Colon (tissue), 2 donors: ENCODE measurements at regions not wholly inside any gene's neighbourhood (a gene's known extent, or its start where the extent isn't known, plus 50 kb on each side); places are given as distances from the start of the nearest gene placed in this dataset.
"Not testable (repeated sequence)": the region's sequence is repeated elsewhere in the genome, so short reads cannot be mapped to it uniquely, and the experiment has no call there.

ENCODE experiments used
- FAIRE-seq: peaks from 2 replicates; lab custom pipeline; 2012; peaks lifted over from hg19 to GRCh38; lab: Jason Lieb, UNC
- donor health status: control.
- donor health status: control.

- FAIRE-seq: no peak
Observed at GRCh38 chr9:105978336-105978735, 284.0 kb downstream of the TMEM38B start.

- no peak for FAIRE-seq
Observed at GRCh38 chr9:105978826-105979225, 284.5 kb downstream of the TMEM38B start.

DNA sequence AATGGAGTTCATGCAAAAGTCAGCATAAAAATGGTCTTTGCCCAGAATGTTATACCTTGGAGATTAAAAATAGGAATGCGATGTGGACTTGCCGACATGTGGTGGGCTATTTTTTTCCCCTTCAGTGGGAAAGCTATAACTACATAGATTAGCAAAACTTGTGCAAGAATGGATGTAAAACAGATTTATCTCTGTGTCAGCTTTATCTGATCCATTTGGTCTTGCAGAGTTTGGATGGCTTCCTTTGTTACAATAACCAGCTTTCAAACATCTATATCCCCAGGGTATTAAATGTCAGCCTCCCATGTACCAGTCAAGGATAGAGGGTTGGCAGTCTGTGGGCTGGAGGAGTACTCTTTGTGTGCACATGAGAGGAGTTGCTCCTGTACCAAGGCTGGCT is 284.9 kb downstream of the TMEM38B start:
- no peak for FAIRE-seq

DNA sequence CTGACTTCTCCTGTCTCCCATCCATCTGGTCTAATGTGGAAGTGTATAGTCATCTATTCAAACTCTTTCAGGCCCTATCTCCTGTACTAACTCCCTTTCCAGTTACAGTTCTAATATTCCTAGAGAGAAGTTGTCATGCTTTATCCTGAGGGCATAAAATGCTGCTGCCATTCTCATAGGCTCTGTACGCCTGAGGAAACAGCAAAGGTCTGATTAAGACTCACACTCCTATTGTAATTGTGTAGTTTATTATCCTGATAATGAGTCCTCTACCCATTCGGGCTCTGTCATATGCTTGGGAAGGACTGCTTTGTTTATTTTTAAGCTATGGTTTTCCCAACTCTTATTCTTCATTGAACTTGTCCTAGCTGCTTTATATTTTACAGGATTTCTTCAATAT is 290.4 kb downstream of the TMEM38B start:
- FAIRE-seq: no peak

GRCh38 chr9:105993116-105993854 is 298.9 kb downstream of the TMEM38B start:
- no peak for FAIRE-seq

- FAIRE-seq: no peak
Observed at GRCh38 chr9:105993921-105994715, 299.8 kb downstream of the TMEM38B start.

- FAIRE-seq: no peak
Observed at GRCh38 chr9:105994970-105995369, 300.6 kb downstream of the TMEM38B start.

DNA sequence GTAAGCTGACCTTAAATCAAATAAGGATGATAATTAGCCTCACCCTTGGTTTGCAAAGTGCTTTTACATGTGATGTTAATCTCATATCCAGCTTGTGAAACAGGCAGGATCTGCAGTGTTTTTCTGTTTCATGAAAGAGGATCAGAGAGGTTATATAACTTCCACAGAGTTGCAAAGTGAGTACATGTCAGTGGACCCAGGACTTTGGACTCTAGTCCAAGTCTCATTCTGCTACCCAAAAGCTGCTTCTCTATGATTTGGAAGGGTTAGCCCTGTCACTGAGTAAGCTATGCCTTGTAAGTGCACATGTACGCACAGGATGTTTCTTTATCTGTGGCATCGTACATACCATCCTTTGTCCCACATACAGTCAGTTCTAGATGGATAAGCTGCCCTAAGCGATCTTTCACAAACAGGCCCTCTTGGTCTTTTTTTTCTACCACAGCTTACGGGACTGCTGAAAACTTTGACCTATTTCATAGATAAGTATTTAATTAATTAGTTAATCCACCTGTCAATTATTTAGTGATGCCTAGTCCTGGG is 322.9 kb downstream of the TMEM38B start:
- FAIRE-seq: no peak

DNA sequence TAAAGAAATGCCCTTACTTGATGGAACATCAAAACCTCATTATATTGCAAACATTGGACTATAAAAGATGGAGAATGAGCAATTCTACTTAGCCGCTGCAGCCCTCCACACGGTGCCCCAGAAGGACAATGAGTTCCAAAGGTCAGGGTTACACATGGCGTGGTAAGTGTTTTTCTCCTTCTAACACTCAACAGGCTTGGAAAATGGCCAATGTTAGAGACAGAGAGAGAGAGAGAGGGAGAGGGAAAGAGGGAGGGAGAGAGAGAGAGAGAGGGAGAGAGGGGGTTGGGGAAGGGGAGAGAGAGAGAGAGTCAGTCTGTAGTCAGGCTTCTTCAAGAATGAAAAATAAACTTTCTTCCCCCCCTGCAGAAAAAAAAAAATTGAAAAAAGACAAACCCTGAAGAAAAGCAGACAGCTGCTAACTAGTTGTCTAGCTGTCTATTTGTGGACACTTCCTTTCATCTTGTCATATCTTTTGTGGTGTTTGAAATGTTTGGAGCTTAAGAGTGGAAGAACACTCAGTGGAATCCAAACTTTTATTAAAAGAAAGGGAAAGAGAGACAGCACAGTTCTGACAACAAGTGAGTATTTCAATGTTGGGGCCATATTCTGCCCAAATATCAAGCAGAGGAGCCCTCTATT is 324.8 kb downstream of the TMEM38B start:
- no peak for FAIRE-seq

DNA sequence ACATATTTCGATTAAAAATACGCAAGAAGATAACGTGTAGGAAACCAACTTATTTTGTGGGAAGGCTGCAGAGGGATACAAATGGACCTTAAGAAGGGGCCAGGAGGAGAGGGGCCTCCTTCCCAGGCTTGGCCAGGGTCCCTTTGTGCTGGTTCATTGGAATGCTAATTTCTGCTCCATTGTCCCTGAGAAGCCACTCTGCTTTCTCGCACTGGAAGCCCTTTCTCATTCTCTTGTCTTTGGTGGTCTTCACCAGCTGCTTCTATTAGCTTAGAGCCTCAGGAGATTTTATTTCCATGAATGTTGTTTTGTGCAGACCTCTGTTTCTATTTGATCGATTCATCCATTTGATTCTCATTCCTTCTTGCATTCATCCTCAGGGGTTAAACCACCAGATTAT is 325.4 kb downstream of the TMEM38B start:
- FAIRE-seq: no peak

DNA sequence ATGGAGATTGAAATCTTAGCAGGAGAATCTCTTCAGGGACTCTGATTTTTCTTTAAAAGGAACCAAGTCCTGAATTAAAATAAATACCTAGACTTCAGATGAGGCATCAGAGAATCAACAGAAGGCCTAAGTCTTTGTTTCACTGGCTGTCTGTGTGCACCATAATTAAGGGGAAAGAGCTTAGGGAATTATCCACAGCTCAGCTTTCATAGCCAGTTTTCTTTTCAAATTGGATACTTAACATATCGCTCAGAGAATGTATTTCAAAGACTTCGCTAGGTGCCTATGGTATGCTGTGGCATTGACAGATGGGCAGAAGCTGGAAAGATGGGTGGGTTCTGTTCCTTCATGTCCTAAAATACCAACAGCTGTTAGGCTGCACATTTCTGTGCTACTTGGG is 325.8 kb downstream of the TMEM38B start:
- no peak for FAIRE-seq

DNA sequence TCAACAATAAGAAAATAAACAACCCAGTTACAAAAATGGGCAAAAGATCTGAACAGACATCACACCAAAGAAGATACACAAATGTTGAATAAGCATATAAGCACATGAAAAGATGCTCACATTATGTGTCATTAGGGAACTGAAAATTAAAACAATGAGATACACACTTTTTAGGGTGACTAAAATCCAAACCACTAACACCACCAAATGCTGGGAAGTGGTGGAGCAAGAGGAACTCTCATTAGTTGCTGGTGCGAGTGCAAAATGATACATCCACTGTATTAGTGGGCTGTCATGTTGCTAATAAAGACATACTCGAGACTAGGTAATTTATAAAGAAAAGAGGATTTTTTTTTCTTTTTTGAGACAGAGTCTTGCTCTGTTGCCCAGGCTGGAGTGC is 329.1 kb downstream of the TMEM38B start:
- no peak for FAIRE-seq

- FAIRE-seq: no peak
Observed at GRCh38 chr9:106025453-106025852, 331.1 kb downstream of the TMEM38B start.

DNA sequence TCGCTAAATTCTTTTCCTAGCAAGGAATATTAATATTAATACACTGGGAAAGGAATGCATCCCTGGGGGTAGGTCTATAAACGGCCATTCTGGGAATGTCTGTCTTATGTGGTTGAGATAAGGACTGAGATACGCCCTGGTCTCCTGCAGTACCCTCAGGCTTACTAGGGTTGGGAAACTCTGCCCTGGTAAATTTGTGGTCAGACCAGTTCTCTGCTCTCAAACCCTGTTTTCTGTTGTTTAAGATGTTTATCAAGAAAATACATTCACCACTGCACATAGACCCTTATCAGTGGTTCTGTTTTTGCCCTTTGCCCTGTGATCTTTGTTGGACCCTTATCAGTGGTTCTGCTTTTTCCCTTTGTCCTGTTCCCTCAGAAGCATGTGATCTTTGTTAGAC is 335.8 kb downstream of the TMEM38B start:
- FAIRE-seq: not testable (repeated sequence)

- FAIRE-seq: no peak
Observed at GRCh38 chr9:106032978-106033377, 338.6 kb downstream of the TMEM38B start.

DNA sequence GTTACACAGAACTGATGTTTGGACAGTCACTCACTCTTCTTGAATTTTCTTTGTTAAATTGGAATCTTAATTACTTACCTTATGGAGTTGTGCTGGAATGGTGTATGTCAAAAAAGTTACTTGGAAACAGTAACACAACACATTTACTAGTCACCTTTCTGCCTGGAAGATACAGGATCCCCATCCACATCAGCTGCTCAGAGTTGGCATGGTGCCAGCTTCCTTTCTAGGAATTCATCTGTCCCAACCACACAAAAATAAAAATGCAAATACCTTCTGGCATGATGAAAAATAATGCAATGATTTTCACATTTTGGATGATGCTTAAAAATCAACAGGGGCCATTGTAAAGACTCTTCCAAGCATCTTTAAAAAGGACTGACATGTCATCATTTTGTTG is 341.5 kb downstream of the TMEM38B start:
- FAIRE-seq: no peak

GRCh38 chr9:106038266-106039001 is 344.1 kb downstream of the TMEM38B start:
- FAIRE-seq: no peak

DNA sequence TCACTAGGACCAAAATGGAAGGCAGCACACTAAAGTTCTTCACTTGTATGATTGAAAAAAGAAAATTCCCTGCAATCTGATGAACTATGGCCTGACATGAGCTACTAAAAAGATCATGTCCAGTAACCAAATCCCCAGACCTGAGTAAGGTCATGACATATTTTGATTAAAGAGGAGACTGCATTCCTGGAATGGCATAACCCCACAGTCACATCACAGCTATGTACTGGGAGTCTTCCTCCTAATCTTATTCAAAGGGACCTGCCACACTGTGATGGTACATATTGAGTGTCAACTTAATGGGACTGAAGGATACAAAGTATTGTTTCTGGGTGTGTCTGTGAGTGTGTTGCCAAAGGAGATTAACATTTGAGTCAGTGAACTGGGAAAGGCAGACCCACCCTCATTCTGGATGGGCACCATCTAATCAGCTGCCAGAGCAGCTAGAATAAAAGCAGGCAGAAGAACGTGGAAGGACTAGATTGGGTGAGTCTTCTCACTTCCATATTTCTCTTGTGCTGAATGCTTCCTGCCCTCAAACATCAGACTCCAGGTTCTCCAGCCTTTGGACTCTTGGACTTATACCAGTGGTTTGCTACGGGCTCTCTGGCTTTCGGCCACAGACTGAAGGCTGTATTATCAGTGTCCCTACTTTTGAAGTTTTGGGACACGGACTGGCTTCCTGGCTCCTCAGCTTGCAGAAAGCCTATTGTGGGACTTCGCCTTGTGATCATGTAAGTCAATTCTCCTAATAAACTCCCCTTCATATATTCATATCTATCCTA is 345.0 kb downstream of the TMEM38B start:
- FAIRE-seq: no peak

- not testable (repeated sequence) for FAIRE-seq
Observed at GRCh38 chr9:106041920-106042319, 347.6 kb downstream of the TMEM38B start.

- no peak for FAIRE-seq
Observed at GRCh38 chr9:106051545-106051944, 357.2 kb downstream of the TMEM38B start.

- FAIRE-seq: no peak
Observed at GRCh38 chr9:106052166-106052565, 357.8 kb downstream of the TMEM38B start.
